Suprapubic skin (tissue), 4 donors: ENCODE measurements at regions not wholly inside any gene's neighbourhood (a gene's known extent, or its start where the extent isn't known, plus 50 kb on each side); places are given as distances from the start of the nearest gene placed in this dataset.

ENCODE experiments used
- CTCF ChIP-seq, 2 donors: fragments of 200-600 bp in 1 of 2; fragments of 450-650 bp in 1 of 2; sonication (generic) in 1 of 2; IDR thresholded peaks; one replicate each; pipeline ENCODE4 v1.5.1; 2016 to 2019; ENCODE audit warnings: antibody characterized with exemption in 2 of 2, mild to moderate bottlenecking in 1 of 2, moderate library complexity in 1 of 2
- EP300 ChIP-seq: sonication (generic); formaldehyde crosslinking; IDR thresholded peaks from one replicate; pipeline ENCODE4 v1.6.1; 2017; ENCODE audit warnings: antibody characterized with exemption
- POLR2A ChIP-seq, 2 donors: fragments of 450-650 bp; IDR thresholded peaks; one replicate each; pipeline ENCODE4 v1.6.1; 2017; ENCODE audit warnings: antibody characterized with exemption in 2 of 2, mild to moderate bottlenecking in 2 of 2, moderate library complexity in 2 of 2
- POLR2AphosphoS5 ChIP-seq, 3 donors: sonication (generic); formaldehyde crosslinking; IDR thresholded peaks; one replicate each; pipeline ENCODE4 v1.6.1; 2017; ENCODE audit warnings: antibody characterized with exemption in 3 of 3

- TF ChIP-seq EP300 = no peak
- no peak for TF ChIP-seq POLR2A (IDR thresholded peaks at IDR 0.05)
- TF ChIP-seq CTCF (IDR thresholded peaks at IDR 0.05) = no peak
- TF ChIP-seq POLR2AphosphoS5 (IDR thresholded peaks at IDR 0.05) = no peak
These were observed 337.6 kb downstream of the IL20RB start for GRCh38 chr3:137295336-137295735.
